Coronary artery (tissue), 2 donors: ENCODE measurements at regions not wholly inside any gene's neighbourhood (a gene's known extent, or its start where the extent isn't known, plus 50 kb on each side); places are given as distances from the start of the nearest gene placed in this dataset.

ENCODE experiments used
- DNase-seq: peaks from one replicate; pipeline ENCODE4 v3.0.0-alpha.2; 2017; ENCODE audit warnings: low spot score
- H3K27ac ChIP-seq, 2 donors: fragments of 200-600 bp; sonication (generic); one replicate each; pipeline ENCODE4 v1.5.1; 2016 to 2019
- H3K4me3 ChIP-seq: fragments of 200-600 bp; sonication (generic); 2 replicates; pipeline ENCODE4 v1.5.1; 2016; ENCODE audit warnings: mild to moderate bottlenecking, moderate library complexity
- CTCF ChIP-seq: fragments of 200-600 bp; sonication (generic); IDR thresholded peaks from one replicate; pipeline ENCODE4 v1.5.1; 2019; ENCODE audit warnings: antibody characterized with exemption

DNA sequence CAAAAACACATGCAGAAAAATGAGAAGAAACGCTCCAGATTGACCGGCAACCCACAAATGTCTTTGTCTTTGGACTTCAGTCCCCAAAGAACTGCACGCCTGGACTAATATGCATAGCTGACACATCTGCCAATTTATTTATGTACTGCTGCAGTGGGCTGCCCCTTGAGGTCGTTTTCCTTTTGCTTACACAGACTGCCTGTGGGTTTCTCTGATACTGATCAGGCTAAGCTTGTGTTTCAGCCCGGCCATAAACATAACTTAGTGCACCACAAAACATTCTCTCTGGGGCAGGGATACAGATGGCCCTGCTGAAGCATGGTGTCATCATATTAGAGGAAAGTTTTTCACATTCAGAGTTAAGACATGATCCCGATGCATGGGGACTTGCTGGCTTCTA, 75.4 kb downstream of the NUDT12 start:
- TF ChIP-seq CTCF: no peak
- H3K4me3 ChIP-seq: no peak overlapping the region
- no peak for DNase-seq

DNA sequence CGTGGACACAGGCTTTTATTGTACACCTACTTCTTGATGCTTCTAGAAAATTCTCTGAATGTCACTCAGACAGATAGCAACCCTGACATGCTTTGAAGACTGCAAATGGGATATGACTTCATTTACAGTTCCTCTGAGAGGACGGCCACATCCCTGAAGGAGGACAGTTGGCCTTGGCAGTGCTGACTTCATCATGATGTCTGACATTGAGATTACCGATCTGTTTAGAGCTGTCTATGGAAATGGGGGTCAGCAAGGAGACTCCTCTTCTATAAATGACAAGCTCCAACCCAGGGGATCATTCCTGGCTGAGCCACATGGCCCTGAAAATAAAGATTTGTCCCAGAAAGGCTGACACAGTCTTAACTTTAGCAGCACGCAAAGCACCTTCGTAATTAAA, 75.8 kb downstream of the NUDT12 start:
- no peak overlapping the region for H3K27ac ChIP-seq
- no peak for DNase-seq
- no peak for TF ChIP-seq CTCF
- H3K4me3 ChIP-seq: no peak overlapping the region

More for the DNA sequence above, 75.4 kb downstream of the NUDT12 start:
- H3K27ac ChIP-seq: no peak overlapping the region

DNA sequence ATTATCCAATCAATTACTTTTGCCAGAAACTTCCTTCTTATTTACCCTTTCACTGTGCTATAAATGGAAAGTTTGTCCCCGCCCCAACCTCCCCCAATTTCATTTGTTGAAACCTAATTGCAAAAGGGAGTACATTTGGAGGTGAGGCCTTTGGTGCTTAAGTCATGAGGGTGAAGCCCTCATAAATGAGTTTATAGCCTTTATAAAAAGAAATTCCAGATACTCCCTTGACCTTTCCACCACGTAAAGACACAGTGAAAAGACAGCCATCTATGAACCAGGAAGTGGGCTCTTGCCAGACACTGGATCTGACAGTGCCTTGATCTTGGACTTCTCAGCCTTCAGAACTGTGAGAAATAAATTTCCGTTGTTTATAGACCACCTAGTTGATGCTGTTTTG, 82.3 kb downstream of the NUDT12 start:
- H3K4me3 ChIP-seq: no peak overlapping the region
- no peak for TF ChIP-seq CTCF
- DNase-seq: no peak
- no peak overlapping the region for H3K27ac ChIP-seq

DNA sequence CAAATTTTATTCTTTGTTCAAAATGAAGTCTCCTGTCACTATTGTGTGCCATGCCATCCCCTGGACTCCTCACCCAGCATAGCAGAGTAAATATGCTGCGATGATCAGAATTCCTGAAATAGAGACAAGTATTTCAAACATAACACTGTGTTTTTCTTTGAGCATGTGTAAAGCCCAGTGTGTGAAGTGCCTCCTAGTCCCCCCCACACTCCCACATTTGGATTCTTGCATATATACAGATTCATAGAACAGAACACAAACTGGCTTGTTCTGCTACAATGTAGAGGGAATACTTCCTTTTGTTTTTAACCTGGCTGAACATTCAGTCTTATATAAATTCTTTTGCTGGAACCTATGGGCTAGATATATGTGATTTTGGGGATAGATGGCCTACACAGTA, 84.9 kb downstream of the NUDT12 start:
- Histone ChIP-seq H3K27ac (no peak overlapping the region), H3K4me3 (no peak overlapping the region)
- no peak for DNase-seq
- TF ChIP-seq CTCF: no peak

GRCh38 chr5:103476811-103477210, 85.8 kb downstream of the NUDT12 start:
- no peak for TF ChIP-seq CTCF
- H3K4me3 ChIP-seq: no peak overlapping the region
- DNase-seq: no peak
- no peak overlapping the region for H3K27ac ChIP-seq

DNA sequence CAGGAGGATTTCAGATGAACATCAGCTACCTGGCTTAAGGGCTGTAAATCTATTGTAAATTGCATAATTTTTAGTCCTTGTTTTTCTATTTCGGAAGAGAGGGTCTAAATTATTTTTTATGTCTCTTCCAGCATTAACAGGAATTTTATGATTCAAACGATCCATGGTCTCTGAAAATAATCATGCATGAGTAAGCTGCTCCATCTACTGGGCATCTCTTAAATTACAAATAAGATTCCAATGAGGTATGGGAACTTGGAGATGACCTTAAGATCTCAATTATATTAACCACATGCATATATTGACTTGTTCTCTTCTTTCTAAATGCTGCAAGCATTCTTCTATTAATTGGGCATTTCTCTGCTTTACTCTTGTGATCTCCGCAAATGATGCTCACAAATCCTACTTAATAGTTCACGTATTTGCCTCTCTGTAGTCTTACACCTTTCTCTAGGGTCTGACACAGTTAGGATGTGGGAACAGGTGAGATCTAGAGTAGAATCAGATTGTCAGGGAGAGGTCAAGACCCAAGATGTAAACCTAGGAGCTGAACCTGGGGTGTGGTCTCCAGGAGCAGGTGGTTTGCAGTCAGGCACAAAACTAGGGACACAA, 86.9 kb downstream of the NUDT12 start:
- TF ChIP-seq CTCF: peak; percentile 56
- Histone ChIP-seq H3K27ac (no peak overlapping the region), H3K4me3 (no peak overlapping the region)
- DNase-seq: no peak

GRCh38 chr5:103474677-103475076, 87.9 kb downstream of the NUDT12 start:
- Histone ChIP-seq H3K4me3 (no peak overlapping the region), H3K27ac (no peak overlapping the region)
- DNase-seq: no peak
- no peak for TF ChIP-seq CTCF
